HCT116 (cell line): ENCODE measurements at regions not wholly inside any gene's neighbourhood (a gene's known extent, or its start where the extent isn't known, plus 50 kb on each side); places are given as distances from the start of the nearest gene placed in this dataset.

Source experiments
- ATAC-seq: fragments of 200-7000 bp; cut with Tn5 transposase; 2 replicates; pipeline ENCODE4 v1.9.1; 2020; ENCODE audit warnings: mild to moderate bottlenecking, moderate library complexity
- BruUV-seq: library from RNA; stranded (reverse); fragments of 400-500 nt; replicated peaks from 2 replicates; lab custom pipeline; 2021; lab: Mats Ljungman, UMichigan
- CTCF ChIA-PET: fragments of 300-600 bp; sonication (Branson Sonifier 250); formaldehyde crosslinking; loops from one replicate; lab custom pipeline; 2021; ENCODE audit warnings: antibody characterized with exemption; lab: Charles Lee
- POLR2A ChIA-PET: fragments of 300-600, 350-600 bp; sonication (Branson Sonifier 250); formaldehyde crosslinking; loops from one replicate; lab custom pipeline; 2021; ENCODE audit warnings: antibody characterized with exemption; lab: Charles Lee
- RAD21 ChIA-PET, 2 experiments: fragments of 300-600 bp; sonication (Branson Sonifier 250); formaldehyde crosslinking; loops; one replicate each; lab custom pipeline; 2023; ENCODE audit warnings: low total read pairs in 2 of 2; ENCODE audit not compliant: uncharacterized antibody in 2 of 2, unreplicated experiment in 2 of 2, low non-redundant PET in 1 of 2; lab: Charles Lee
- DNase-seq: peaks from one replicate; pipeline ENCODE4 v3.0.0-alpha.2; 2010; ENCODE audit warnings: low read depth, low spot score
- H2AFZ ChIP-seq: fragments of 200-600 bp; shearing (Covaris generic), sonication (generic); 2 replicates; pipeline ENCODE4 v1.6.1; 2017; ENCODE audit warnings: low read depth, mixed run types, mixed read lengths, antibody characterized with exemption, low read length; ENCODE audit not compliant: poor library complexity, severe bottlenecking
- H3K27ac ChIP-seq: 2 replicates; pipeline ENCODE4 v1.5.1; 2012; ENCODE audit warnings: low read depth, low read length
- H3K27me3 ChIP-seq: fragments of 200-600 bp; sonication (generic); 2 replicates; pipeline ENCODE4 v1.6.1; 2016; ENCODE audit warnings: mixed run types, low read length, mixed read lengths; ENCODE audit not compliant: insufficient read depth
- H3K36me3 ChIP-seq, 2 experiments: fragments of 200-500 bp in 1 of 2; fragments of 200-600 bp in 1 of 2; sonication (Bioruptor generic) in 1 of 2; sonication (generic) in 1 of 2; 2 replicates each; pipeline versions ENCODE4 v1.5.1 to v1.6.1; 2014 to 2016; ENCODE audit warnings: low read length in 2 of 2, inconsistent platforms in 1 of 2, mixed read lengths in 1 of 2, mixed run types in 1 of 2; ENCODE audit not compliant: insufficient read depth in 2 of 2, control insufficient read depth in 1 of 2
- H3K4me1 ChIP-seq, 2 experiments: fragments of 200-600 bp in 1 of 2; sonication (generic) in 1 of 2; 2 replicates each; pipeline versions ENCODE4 v1.5.1 to v1.6.1; 2012 to 2017; ENCODE audit warnings: low read length in 2 of 2, inconsistent platforms in 1 of 2, mild to moderate bottlenecking in 1 of 2, mixed read lengths in 1 of 2, mixed run types in 1 of 2, moderate library complexity in 1 of 2; ENCODE audit not compliant: insufficient read depth in 2 of 2, control insufficient read depth in 1 of 2
- H3K4me2 ChIP-seq: fragments of 200-600 bp; sonication (generic); 2 replicates; pipeline ENCODE4 v1.6.1; 2017; ENCODE audit warnings: mixed run types, low read length, mixed read lengths
- H3K4me3 ChIP-seq, 2 experiments: fragments of 200-600 bp in 1 of 2; sonication (generic) in 1 of 2; replicated peaks in 1 of 2; 2 replicates each; pipeline ENCODE4 v1.5.1; 2011 to 2016; ENCODE audit warnings: low read length in 2 of 2, control low read depth in 1 of 2, low read depth in 1 of 2, mild to moderate bottlenecking in 1 of 2, mixed read lengths in 1 of 2, mixed run types in 1 of 2
- H3K79me2 ChIP-seq: fragments of 200-600 bp; sonication (generic); 2 replicates; pipeline ENCODE4 v1.6.1; 2017; ENCODE audit warnings: mild to moderate bottlenecking, mixed run types, low read length, moderate library complexity, mixed read lengths; ENCODE audit not compliant: insufficient read depth
- H3K9ac ChIP-seq: fragments of 200-600 bp; sonication (generic); 2 replicates; pipeline ENCODE4 v1.6.1; 2016; ENCODE audit warnings: low read length, mixed read lengths
- H3K9me2 ChIP-seq: fragments of 200-600 bp; sonication (generic), shearing (Covaris generic); 2 replicates; pipeline ENCODE4 v1.6.1; 2017; ENCODE audit warnings: mixed run types, mild to moderate bottlenecking, moderate library complexity; ENCODE audit not compliant: insufficient read depth
- H3K9me3 ChIP-seq, 2 experiments: fragments of 200-500 bp in 1 of 2; fragments of 200-600 bp in 1 of 2; sonication (Bioruptor generic) in 1 of 2; sonication (generic) in 1 of 2; 2 replicates each; pipeline ENCODE4 v1.6.1; 2014 to 2017; ENCODE audit warnings: low read length in 2 of 2, mixed read lengths in 2 of 2, inconsistent platforms in 1 of 2, low read depth in 1 of 2, mild to moderate bottlenecking in 1 of 2, mixed run types in 1 of 2, moderate library complexity in 1 of 2; ENCODE audit not compliant: control insufficient read depth in 1 of 2, insufficient read depth in 1 of 2
- H4K20me1 ChIP-seq: fragments of 200-600 bp; sonication (generic), shearing (Covaris generic); 2 replicates; pipeline ENCODE4 v1.6.1; 2017; ENCODE audit warnings: mixed run types, mild to moderate bottlenecking, moderate library complexity; ENCODE audit not compliant: insufficient read depth
- CBX3 ChIP-seq: IDR thresholded peaks from 2 replicates; pipeline ENCODE4 v1.6.1; 2012; ENCODE audit warnings: low read depth
- EGR1 ChIP-seq: IDR thresholded peaks from 2 replicates; pipeline ENCODE4 v1.6.1; 2012; ENCODE audit warnings: low read depth
- ELF1 ChIP-seq: IDR thresholded peaks from 2 replicates; pipeline ENCODE4 v1.6.1; 2012; ENCODE audit warnings: low read depth, borderline replicate concordance
- EZH2 ChIP-seq: fragments of 200-600 bp; sonication (generic); IDR thresholded peaks from 2 replicates; pipeline ENCODE4 v1.6.1; 2017; ENCODE audit warnings: antibody characterized with exemption, mixed run types
- EZH2phosphoT487 ChIP-seq: fragments of 200-600 bp; IDR thresholded peaks from 2 replicates; pipeline ENCODE4 v1.6.1; 2018; ENCODE audit warnings: antibody characterized with exemption, borderline replicate concordance
- MAX ChIP-seq: IDR thresholded peaks from 2 replicates; pipeline ENCODE4 v1.6.1; 2012
- POLR2A ChIP-seq: IDR thresholded peaks from 2 replicates; pipeline ENCODE4 v1.7.0; 2011; ENCODE audit warnings: borderline replicate concordance; ENCODE audit not compliant: insufficient read depth, insufficient read length; ENCODE audit errors: extremely low read depth
- POLR2AphosphoS5 ChIP-seq: IDR thresholded peaks from 2 replicates; pipeline ENCODE4 v1.6.1; 2011; ENCODE audit warnings: mild to moderate bottlenecking, low read depth, low read length, moderate library complexity
- RAD21 ChIP-seq: IDR thresholded peaks from 2 replicates; pipeline ENCODE4 v1.6.1; 2012; ENCODE audit warnings: low read depth, mild to moderate bottlenecking
- REST ChIP-seq: IDR thresholded peaks from 2 replicates; pipeline ENCODE4 v1.6.1; 2012; ENCODE audit warnings: low read depth
- SRF ChIP-seq: IDR thresholded peaks from 2 replicates; pipeline ENCODE4 v1.6.1; 2012; ENCODE audit warnings: low read depth
- TCF7L2 ChIP-seq: IDR thresholded peaks from 2 replicates; pipeline ENCODE4 v1.7.0; 2011; ENCODE audit warnings: borderline replicate concordance, inconsistent platforms; ENCODE audit not compliant: insufficient read depth, insufficient read length; ENCODE audit errors: extremely low read depth
- ZBTB33 ChIP-seq: IDR thresholded peaks from 2 replicates; pipeline ENCODE4 v1.6.1; 2011; ENCODE audit warnings: mild to moderate bottlenecking, low read length, moderate library complexity; ENCODE audit not compliant: insufficient replicate concordance; ENCODE audit errors: extremely low read depth
- intact Hi-C: fragments of 100-400 bp; cut with micrococcal nuclease; formaldehyde crosslinking; loops from 2 replicates; pipeline ENCODE4 v1.10.0; 2022
- TF ChIP-seq, protein P1 (sequence below): IDR thresholded peaks from 2 replicates; pipeline ENCODE4 v1.6.1; 2012

DNA sequence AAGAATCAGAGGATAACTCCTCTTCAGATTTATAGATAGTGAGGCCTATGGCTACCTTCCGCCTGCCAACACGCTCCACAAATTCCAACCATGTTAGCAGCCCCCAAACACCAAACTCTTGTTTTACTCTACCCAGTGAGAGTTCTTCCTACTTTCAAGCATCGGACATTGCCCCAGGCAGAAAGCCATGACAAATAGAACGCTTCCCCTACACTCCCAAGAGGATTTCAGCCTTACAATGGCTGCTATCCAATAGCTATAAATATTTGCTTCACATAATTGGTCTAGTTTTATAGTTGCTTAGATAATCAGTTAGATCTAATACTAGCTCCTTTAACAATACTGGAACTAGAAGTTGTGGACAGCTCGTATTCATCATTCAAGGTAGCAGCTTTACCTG, 503.4 kb upstream of the VRK2 start:
- POLR2A ChIA-PET: no interaction called here
- TF ChIP-seq MAX (no peak), CBX3 (no peak), SRF (no peak), REST (no peak), EGR1 (no peak), POLR2A (no peak), RAD21 (no peak), TCF7L2 (no peak), POLR2AphosphoS5 (no peak), ELF1 (no peak), ZBTB33 (no peak), EZH2phosphoT487 (no peak), EZH2 (no peak)
- TF ChIP-seq, protein P1, sequence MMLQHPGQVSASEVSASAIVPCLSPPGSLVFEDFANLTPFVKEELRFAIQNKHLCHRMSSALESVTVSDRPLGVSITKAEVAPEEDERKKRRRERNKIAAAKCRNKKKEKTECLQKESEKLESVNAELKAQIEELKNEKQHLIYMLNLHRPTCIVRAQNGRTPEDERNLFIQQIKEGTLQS: no peak
- no peak overlapping the region for H3K4me3 ChIP-seq
- H3K79me2 ChIP-seq: no peaks in the 10 kb centered on the region
- H4K20me1 ChIP-seq: no peaks in the 10 kb centered on the region
- RAD21 ChIA-PET: no interaction called here
- H3K9me2 ChIP-seq: no peaks in the 10 kb centered on the region
- H3K36me3 ChIP-seq: no peaks in the 10 kb centered on the region
- no peaks in the 10 kb centered on the region for H3K4me1 ChIP-seq
- CTCF ChIA-PET: no interaction called here
- H3K9ac ChIP-seq: no peak overlapping the region
- H3K9me3 ChIP-seq: no peaks in the 10 kb centered on the region
- ATAC-seq: no peak
- intact Hi-C loops: no loop called here
- no peak for DNase-seq
- H3K27ac ChIP-seq: no peak overlapping the region
- H3K4me2 ChIP-seq: no peak overlapping the region
- no peaks in the 10 kb centered on the region for H3K27me3 ChIP-seq
- no peak overlapping the region for H2AFZ ChIP-seq
- no TSS peak for BruUV-seq
